ENCODE measurements at regions not wholly inside any gene's neighbourhood (a gene's known extent, or its start where the extent isn't known, plus 50 kb on each side); places are given as distances from the start of the nearest gene placed in this dataset.

DNA sequence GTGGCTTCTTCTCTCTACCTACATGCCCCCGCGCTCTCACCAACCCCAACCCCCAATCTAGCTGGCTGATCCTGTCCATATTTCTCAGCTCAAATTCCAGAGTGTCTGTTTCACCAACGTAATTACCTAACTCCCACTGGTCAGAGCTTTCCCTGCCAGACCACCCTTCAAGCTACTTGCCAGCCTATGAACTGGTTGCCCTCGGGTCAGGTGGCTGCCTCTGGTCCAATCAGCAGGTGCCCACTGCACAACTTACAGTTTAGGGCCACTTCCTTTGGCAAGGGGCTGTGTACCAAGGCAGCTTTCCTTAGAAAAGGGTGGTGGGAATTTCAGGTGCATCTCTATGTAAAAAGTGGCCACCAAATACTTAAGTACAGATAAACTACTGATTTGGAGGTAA, 92.2 kb upstream of the SLC30A5 start:
- TF ChIP-seq POLR2AphosphoS5 (IDR thresholded peaks at IDR 0.05; ENCODE audit: low read depth, low read length), result no peak

DNA sequence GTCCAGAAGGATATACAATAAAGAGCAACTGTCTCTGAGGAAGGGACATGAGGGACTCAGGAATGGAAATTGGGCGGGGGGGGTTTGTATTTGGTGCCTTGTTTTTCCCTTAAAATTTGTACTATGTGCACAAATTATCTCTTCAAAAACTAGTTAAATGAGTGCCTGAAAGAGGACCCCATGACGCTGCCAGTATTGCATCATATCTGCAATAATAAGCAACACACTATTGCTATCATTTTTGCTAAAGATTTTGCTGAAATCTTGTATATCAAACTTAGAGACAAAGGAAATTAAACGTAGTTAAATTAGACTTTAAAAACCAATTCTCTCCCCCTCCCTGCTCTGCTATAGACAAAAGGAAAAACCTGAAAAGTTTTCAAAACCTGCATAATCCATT, 89.7 kb upstream of the SLC30A5 start:
- TF ChIP-seq, protein P1, sequence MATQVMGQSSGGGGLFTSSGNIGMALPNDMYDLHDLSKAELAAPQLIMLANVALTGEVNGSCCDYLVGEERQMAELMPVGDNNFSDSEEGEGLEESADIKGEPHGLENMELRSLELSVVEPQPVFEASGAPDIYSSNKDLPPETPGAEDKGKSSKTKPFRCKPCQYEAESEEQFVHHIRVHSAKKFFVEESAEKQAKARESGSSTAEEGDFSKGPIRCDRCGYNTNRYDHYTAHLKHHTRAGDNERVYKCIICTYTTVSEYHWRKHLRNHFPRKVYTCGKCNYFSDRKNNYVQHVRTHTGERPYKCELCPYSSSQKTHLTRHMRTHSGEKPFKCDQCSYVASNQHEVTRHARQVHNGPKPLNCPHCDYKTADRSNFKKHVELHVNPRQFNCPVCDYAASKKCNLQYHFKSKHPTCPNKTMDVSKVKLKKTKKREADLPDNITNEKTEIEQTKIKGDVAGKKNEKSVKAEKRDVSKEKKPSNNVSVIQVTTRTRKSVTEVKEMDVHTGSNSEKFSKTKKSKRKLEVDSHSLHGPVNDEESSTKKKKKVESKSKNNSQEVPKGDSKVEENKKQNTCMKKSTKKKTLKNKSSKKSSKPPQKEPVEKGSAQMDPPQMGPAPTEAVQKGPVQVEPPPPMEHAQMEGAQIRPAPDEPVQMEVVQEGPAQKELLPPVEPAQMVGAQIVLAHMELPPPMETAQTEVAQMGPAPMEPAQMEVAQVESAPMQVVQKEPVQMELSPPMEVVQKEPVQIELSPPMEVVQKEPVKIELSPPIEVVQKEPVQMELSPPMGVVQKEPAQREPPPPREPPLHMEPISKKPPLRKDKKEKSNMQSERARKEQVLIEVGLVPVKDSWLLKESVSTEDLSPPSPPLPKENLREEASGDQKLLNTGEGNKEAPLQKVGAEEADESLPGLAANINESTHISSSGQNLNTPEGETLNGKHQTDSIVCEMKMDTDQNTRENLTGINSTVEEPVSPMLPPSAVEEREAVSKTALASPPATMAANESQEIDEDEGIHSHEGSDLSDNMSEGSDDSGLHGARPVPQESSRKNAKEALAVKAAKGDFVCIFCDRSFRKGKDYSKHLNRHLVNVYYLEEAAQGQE (IDR thresholded peaks at IDR 0.05; ENCODE audit: insufficient read depth in 1 of 2, low read depth in 2 of 2, low read length in 2 of 2), result no peak
- TF ChIP-seq POLR2AphosphoS5 (IDR thresholded peaks at IDR 0.05; ENCODE audit: low read depth, low read length) (no peak), TAF1 (IDR thresholded peaks at IDR 0.05; ENCODE audit: borderline replicate concordance, insufficient read depth, low read length) (no peak), FOXP2 (optimal IDR thresholded peaks at IDR 0.05; ENCODE audit: borderline replicate concordance, extremely low read depth, extremely low read length, insufficient read depth) (no peak)

DNA sequence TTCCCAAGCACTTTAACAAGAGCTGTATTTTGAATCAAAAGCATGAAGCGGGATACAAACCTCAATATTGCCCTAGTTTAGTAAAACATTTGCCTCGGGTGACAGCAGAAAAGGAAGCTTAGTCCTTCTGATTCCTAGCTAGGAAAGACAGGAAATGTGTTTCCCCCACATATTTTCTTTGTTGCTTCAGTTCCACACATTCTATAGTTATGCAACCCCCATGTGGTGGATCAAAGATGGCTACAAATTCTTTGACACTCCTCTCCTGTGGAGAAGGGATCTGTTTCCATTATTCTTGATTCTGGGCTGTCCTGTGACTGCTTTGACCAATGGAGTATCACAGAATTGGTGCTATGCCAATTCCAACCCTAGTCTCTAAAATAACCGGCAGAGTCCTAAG, 89.1 kb upstream of the SLC30A5 start:
- no peak for TF ChIP-seq FOXP2 (optimal IDR thresholded peaks at IDR 0.05; ENCODE audit: borderline replicate concordance, extremely low read depth, extremely low read length, insufficient read depth)
- no peak for TF ChIP-seq TAF1 (IDR thresholded peaks at IDR 0.05; ENCODE audit: borderline replicate concordance, insufficient read depth, low read length)
- no peak for TF ChIP-seq SIN3A (IDR thresholded peaks at IDR 0.05; ENCODE audit: borderline replicate concordance, insufficient read depth, low read length)
- TF ChIP-seq, protein P1 (IDR thresholded peaks at IDR 0.05; ENCODE audit: insufficient read depth in 1 of 2, low read depth in 2 of 2, low read length in 2 of 2), result no peak

DNA sequence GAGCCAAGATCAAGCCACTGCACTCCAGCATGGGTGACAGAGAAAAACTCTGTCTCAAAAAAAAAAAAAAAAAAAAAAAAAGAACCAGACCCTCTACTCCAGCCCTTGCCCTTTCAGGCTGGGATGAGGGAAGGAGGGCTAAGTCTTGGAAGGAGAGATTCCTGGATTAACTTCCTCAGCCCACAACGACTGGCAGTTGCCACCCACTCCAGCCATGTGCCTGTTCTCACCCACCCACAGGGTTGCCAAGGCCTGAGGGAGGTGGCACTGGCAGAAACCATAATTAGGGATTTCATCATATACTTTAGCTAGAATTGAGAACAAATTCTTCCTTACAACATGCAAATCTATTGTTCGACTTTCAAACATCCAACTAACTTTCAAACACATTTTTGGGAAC, 87.8 kb upstream of the SLC30A5 start:
- TF ChIP-seq POLR2AphosphoS5 (IDR thresholded peaks at IDR 0.05; ENCODE audit: low read depth, low read length), result no peak
- no peak for TF ChIP-seq FOXP2 (optimal IDR thresholded peaks at IDR 0.05; ENCODE audit: borderline replicate concordance, extremely low read depth, extremely low read length, insufficient read depth)
- TF ChIP-seq SIN3A (IDR thresholded peaks at IDR 0.05; ENCODE audit: borderline replicate concordance, insufficient read depth, low read length), result no peak
- no peak for TF ChIP-seq TAF1 (IDR thresholded peaks at IDR 0.05; ENCODE audit: borderline replicate concordance, insufficient read depth, low read length)
- TF ChIP-seq, protein P1 (IDR thresholded peaks at IDR 0.05; ENCODE audit: insufficient read depth in 1 of 2, low read depth in 2 of 2, low read length in 2 of 2), result no peak

DNA sequence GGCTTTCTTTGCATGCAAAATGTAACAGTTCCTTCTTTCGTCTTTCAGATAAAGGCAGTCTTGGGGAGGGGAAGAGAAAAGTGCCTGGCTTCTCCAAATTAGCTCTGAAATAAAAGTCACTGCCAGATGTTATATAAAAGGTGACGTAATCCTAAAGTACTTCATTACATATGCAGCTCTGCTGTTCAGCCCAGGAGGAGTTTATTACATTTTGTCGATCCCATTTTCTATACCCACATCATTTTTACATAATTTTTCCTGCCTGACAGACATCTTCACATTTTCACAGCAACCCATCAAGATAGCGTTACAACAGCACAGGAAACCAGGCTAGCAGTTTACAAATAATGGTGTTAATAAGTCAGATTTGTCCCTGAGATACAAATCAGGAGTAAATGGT, 86.7 kb upstream of the SLC30A5 start:
- no peak for TF ChIP-seq FOXP2 (optimal IDR thresholded peaks at IDR 0.05; ENCODE audit: borderline replicate concordance, extremely low read depth, extremely low read length, insufficient read depth)
- TF ChIP-seq, protein P1 (IDR thresholded peaks at IDR 0.05; ENCODE audit: insufficient read depth in 1 of 2, low read depth in 2 of 2, low read length in 2 of 2), result no peak
- TF ChIP-seq TAF1 (IDR thresholded peaks at IDR 0.05; ENCODE audit: borderline replicate concordance, insufficient read depth, low read length), result no peak
- TF ChIP-seq SIN3A (IDR thresholded peaks at IDR 0.05; ENCODE audit: borderline replicate concordance, insufficient read depth, low read length), result no peak
- no peak for TF ChIP-seq POLR2AphosphoS5 (IDR thresholded peaks at IDR 0.05; ENCODE audit: low read depth, low read length)

All from PFSK-1 (cell line).